ENCODE measurements at regions not wholly inside any gene's neighbourhood (a gene's known extent, or its start where the extent isn't known, plus 50 kb on each side); places are given as distances from the start of the nearest gene placed in this dataset.
A peak's percentile ranks its signal among the peaks of the same experiment; 100 is the strongest.
"Not testable (repeated sequence)": the region's sequence is repeated elsewhere in the genome, so short reads cannot be mapped to it uniquely, and the experiment has no call there.

- no peak for DNase-seq
Observed at GRCh38 chrX:47302396-47302795, 68.0 kb upstream of the ZNF157 start.

GRCh38 chrX:47306471-47307023, 63.8 kb upstream of the ZNF157 start:
- not testable (repeated sequence) for DNase-seq

- peak; percentile 65 for DNase-seq
Observed at GRCh38 chrX:47311932-47312774, 58.2 kb upstream of the ZNF157 start.

- DNase-seq = no peak
Observed at GRCh38 chrX:47313056-47313455, 57.3 kb upstream of the ZNF157 start.

GRCh38 chrX:47316276-47317025, 53.9 kb upstream of the ZNF157 start:
- no peak for DNase-seq

Measured in activated CD4-positive, alpha-beta T cell treated with anti-CD3 and anti-CD28 coated beads for 48 hours (primary cell).